ENCODE measurements at regions not wholly inside any gene's neighbourhood (a gene's known extent, or its start where the extent isn't known, plus 50 kb on each side); places are given as distances from the start of the nearest gene placed in this dataset.
"Not testable (repeated sequence)": the region's sequence is repeated elsewhere in the genome, so short reads cannot be mapped to it uniquely, and the experiment has no call there.

GRCh38 chr18:57879924-57880323, 76.8 kb upstream of the ATP8B1 start:
- DNase-seq = not testable (repeated sequence)

- DNase-seq = no peak
Measured at GRCh38 chr18:57869221-57869620, 66.1 kb upstream of the ATP8B1 start.

GRCh38 chr18:57866355-57866754, 63.2 kb upstream of the ATP8B1 start:
- no peak for DNase-seq

- no peak for DNase-seq
Measured at GRCh38 chr18:57864615-57865121, 61.6 kb upstream of the ATP8B1 start.

- DNase-seq = no peak
Measured at GRCh38 chr18:57863706-57864105, 60.6 kb upstream of the ATP8B1 start.

- DNase-seq = no peak
Measured at GRCh38 chr18:57859314-57859713, 56.2 kb upstream of the ATP8B1 start.

- DNase-seq = no peak
Measured at GRCh38 chr18:57856557-57857280, 53.6 kb upstream of the ATP8B1 start.

GRCh38 chr18:57856128-57856527, 53.0 kb upstream of the ATP8B1 start:
- DNase-seq = no peak

- no peak for DNase-seq
Measured at GRCh38 chr18:57855551-57855950, 52.4 kb upstream of the ATP8B1 start.

- DNase-seq = no peak
Measured at GRCh38 chr18:57854726-57855125, 51.6 kb upstream of the ATP8B1 start.

- no peak for DNase-seq
Measured at GRCh38 chr18:57853864-57854263, 50.7 kb upstream of the ATP8B1 start.

- DNase-seq = no peak
Measured at GRCh38 chr18:57853133-57853532, 50.0 kb upstream of the ATP8B1 start.

Measured in activated CD4-positive, alpha-beta T cell treated with anti-CD3 and anti-CD28 coated beads, Interleukin-2, amount 50 U/mL, for 1 hour (primary cell).